Ishikawa (cell line): ENCODE measurements at regions not wholly inside any gene's neighbourhood (a gene's known extent, or its start where the extent isn't known, plus 50 kb on each side); places are given as distances from the start of the nearest gene placed in this dataset.

Source experiments
- CEBPB ChIP-seq: IDR thresholded peaks from 2 replicates; pipeline ENCODE4 v1.6.1; 2012
- CREB1 ChIP-seq: IDR thresholded peaks from 2 replicates; pipeline ENCODE4 v1.6.1; 2012; ENCODE audit warnings: low read depth
- EGR1 ChIP-seq: IDR thresholded peaks from 2 replicates; pipeline ENCODE4 v1.6.1; 2012
- MAX ChIP-seq: IDR thresholded peaks from 2 replicates; pipeline ENCODE4 v1.6.1; 2012
- NFIC ChIP-seq: IDR thresholded peaks from 2 replicates; pipeline ENCODE4 v1.6.1; 2012
- RAD21 ChIP-seq: IDR thresholded peaks from 2 replicates; pipeline ENCODE4 v1.6.1; 2012; ENCODE audit warnings: low read depth
- REST ChIP-seq: IDR thresholded peaks from 2 replicates; pipeline ENCODE4 v1.6.1; 2012; ENCODE audit warnings: low read depth, mild to moderate bottlenecking
- TAF1 ChIP-seq: IDR thresholded peaks from 2 replicates; pipeline ENCODE4 v1.6.1; 2012; ENCODE audit warnings: low read depth, mild to moderate bottlenecking
- TEAD4 ChIP-seq: IDR thresholded peaks from 2 replicates; pipeline ENCODE4 v1.6.1; 2012
- USF1 ChIP-seq: IDR thresholded peaks from 2 replicates; pipeline ENCODE4 v1.6.1; 2012
- YY1 ChIP-seq: IDR thresholded peaks from 2 replicates; pipeline ENCODE4 v1.6.1; 2012; ENCODE audit warnings: low read depth
- ZBTB7A ChIP-seq: IDR thresholded peaks from 2 replicates; pipeline ENCODE4 v1.6.1; 2012; ENCODE audit warnings: low read depth

- TF ChIP-seq TEAD4: no peak
- TF ChIP-seq MAX: no peak
- TF ChIP-seq CEBPB: no peak
- no peak for TF ChIP-seq EGR1
- no peak for TF ChIP-seq YY1
- no peak for TF ChIP-seq TAF1
- TF ChIP-seq REST: no peak
- no peak for TF ChIP-seq NFIC
- no peak for TF ChIP-seq USF1
- TF ChIP-seq ZBTB7A: no peak
- no peak for TF ChIP-seq RAD21
- no peak for TF ChIP-seq CREB1
These were observed 80.3 kb upstream of the HMGCLL1 start for GRCh38 chr6:55659304-55659703.
